ENCODE measurements at regions not wholly inside any gene's neighbourhood (a gene's known extent, or its start where the extent isn't known, plus 50 kb on each side); places are given as distances from the start of the nearest gene placed in this dataset.

DNA sequence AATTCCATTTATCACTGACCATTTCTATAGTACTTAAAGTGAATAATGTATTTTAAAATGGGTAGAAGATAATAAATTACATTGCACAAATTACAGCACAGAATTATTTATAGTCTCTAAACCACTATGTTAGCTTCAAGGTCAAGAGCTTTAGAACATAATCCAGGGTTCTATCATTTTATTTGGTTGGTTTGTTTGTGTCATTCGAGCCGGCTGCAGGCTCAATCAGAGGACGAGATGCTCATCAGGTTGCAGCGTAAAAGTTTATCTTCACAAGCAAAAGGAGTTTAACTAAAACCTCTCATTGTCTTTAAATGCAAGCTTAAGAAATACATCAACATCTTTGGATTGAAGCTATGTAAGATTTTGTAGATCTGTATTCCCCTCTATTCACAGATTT, 523.8 kb downstream of the EFNA5 start:
- CTCF ChIA-PET = no interaction called here
- no peak for DNase-seq (ENCODE audit: low read depth, low spot score)
- no peak overlapping the region for H3K4me3 ChIP-seq (ENCODE audit: low read depth, low read length)
- POLR2A ChIA-PET = no interaction called here
- TF ChIP-seq, protein P1, sequence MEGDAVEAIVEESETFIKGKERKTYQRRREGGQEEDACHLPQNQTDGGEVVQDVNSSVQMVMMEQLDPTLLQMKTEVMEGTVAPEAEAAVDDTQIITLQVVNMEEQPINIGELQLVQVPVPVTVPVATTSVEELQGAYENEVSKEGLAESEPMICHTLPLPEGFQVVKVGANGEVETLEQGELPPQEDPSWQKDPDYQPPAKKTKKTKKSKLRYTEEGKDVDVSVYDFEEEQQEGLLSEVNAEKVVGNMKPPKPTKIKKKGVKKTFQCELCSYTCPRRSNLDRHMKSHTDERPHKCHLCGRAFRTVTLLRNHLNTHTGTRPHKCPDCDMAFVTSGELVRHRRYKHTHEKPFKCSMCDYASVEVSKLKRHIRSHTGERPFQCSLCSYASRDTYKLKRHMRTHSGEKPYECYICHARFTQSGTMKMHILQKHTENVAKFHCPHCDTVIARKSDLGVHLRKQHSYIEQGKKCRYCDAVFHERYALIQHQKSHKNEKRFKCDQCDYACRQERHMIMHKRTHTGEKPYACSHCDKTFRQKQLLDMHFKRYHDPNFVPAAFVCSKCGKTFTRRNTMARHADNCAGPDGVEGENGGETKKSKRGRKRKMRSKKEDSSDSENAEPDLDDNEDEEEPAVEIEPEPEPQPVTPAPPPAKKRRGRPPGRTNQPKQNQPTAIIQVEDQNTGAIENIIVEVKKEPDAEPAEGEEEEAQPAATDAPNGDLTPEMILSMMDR (IDR thresholded peaks at IDR 0.05; ENCODE audit: insufficient read depth, low read length, missing control alignments) = no peak

DNA sequence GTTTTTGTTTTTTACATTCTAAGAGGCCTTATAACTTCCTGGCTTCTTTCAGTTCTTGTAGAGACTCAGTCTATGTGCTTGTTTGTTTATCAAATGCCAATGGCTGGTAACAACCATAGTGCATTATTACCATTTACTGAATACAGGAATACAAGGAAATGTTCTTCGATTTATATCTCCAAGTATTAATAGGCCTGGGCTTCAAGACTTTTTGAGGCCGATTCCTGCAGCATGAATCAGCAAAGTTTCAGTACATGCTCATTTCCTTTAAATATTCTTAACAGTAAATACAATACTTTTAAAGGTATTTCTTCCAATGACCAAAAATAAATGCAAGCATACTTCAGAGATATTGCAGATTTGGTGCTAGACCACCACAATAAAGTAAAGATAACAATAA, 535.3 kb downstream of the EFNA5 start:
- CTCF ChIA-PET = no interaction called here
- DNase-seq (ENCODE audit: low read depth, low spot score) = peak; percentile 7
- POLR2A ChIA-PET = no interaction called here
- H3K4me3 ChIP-seq (ENCODE audit: low read depth, low read length) = no peak overlapping the region
- TF ChIP-seq, protein P1 (IDR thresholded peaks at IDR 0.05; ENCODE audit: insufficient read depth, low read length, missing control alignments) = no peak

DNA sequence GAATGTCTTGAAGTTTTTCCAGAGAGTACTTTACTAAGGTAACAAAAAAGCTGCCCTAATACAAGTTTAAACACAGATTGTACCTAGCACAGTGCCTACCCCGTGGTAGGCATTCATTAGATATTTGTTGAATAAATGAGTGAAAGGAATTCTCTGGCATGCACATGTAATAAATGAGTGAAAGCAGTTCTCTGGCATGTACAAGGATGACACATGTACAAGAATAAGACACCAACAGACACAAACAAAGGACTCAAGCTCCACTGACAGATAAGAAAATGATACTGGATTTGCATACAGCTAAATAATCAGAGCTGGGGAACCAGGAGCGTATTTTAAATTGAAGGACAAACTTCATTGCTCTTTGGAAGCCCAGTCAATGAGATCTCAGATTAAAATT, 535.8 kb downstream of the EFNA5 start:
- DNase-seq (ENCODE audit: low read depth, low spot score) = no peak
- POLR2A ChIA-PET = no interaction called here
- TF ChIP-seq, protein P1 (IDR thresholded peaks at IDR 0.05; ENCODE audit: insufficient read depth, low read length, missing control alignments) = no peak
- H3K4me3 ChIP-seq (ENCODE audit: low read depth, low read length) = no peak overlapping the region
- CTCF ChIA-PET = no interaction called here

DNA sequence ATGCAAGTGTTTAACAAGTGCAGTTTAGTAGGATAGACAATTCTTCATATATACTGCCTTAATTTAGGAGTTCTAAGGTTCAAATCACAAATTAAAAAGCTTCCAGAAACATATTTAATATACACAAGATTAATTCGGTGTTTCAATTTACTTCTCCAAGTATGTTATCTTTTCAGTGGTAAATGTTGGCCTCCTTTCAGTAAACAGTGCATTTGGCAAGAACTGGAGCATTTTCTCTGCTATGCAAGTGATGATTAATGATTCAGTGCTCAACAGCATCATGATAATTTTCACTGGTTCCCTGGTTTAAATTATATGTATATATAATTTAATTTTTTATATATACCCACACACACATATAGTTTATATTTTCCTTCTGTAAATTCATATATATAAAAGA, 541.7 kb downstream of the EFNA5 start:
- POLR2A ChIA-PET = no interaction called here
- H3K4me3 ChIP-seq (ENCODE audit: low read depth, low read length) = no peak overlapping the region
- no peak for DNase-seq (ENCODE audit: low read depth, low spot score)
- CTCF ChIA-PET = no interaction called here
- TF ChIP-seq, protein P1 (IDR thresholded peaks at IDR 0.05; ENCODE audit: insufficient read depth, low read length, missing control alignments) = no peak

DNA sequence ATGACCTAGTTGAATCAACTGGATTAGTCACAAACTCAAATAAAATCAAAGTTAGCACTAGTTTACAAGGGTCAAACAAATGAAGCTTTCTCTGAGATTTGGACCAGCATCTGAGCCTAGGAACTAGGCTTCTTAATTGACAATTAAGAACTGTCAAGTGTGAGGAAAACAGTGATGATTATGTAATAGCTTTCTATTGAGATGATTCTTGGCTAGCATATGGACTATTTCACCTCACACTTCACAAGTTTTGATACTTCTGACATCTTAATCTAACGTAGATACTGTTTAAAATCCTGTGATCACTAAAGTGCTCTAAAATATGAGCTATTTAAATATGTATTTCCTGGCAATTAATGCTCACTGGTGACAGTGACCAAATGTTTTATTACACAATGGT, 542.9 kb downstream of the EFNA5 start:
- TF ChIP-seq, protein P1 (IDR thresholded peaks at IDR 0.05; ENCODE audit: insufficient read depth, low read length, missing control alignments) = no peak
- no peak for DNase-seq (ENCODE audit: low read depth, low spot score)
- no peak overlapping the region for H3K4me3 ChIP-seq (ENCODE audit: low read depth, low read length)
- ChIA-PET POLR2A (no interaction called here), CTCF (no interaction called here)

DNA sequence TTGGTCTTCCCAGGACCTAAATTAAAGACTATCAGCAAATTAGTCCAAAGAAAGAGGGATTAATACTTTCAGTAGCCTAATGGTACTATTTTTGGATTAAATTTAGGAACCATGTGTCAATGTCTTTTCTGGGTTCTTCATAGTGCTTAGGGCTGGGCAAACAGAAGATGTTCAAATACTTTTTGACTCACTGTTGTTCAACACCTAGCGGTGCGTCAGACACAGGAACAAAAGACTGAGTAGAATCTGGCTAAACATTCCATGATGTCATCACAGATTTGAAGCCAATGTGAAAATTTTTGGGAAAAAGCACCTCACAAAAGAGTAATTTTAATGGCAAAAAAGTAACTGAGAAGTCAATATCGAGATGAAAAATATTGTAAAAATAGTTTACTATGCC, 544.4 kb downstream of the EFNA5 start:
- no peak overlapping the region for H3K4me3 ChIP-seq (ENCODE audit: low read depth, low read length)
- CTCF ChIA-PET = no interaction called here
- no peak for DNase-seq (ENCODE audit: low read depth, low spot score)
- POLR2A ChIA-PET = no interaction called here
- TF ChIP-seq, protein P1 (IDR thresholded peaks at IDR 0.05; ENCODE audit: insufficient read depth, low read length, missing control alignments) = no peak
